ENCODE measurements at regions not wholly inside any gene's neighbourhood (a gene's known extent, or its start where the extent isn't known, plus 50 kb on each side); places are given as distances from the start of the nearest gene placed in this dataset.

- Histone ChIP-seq H3K4me3 (ENCODE audit: low read depth in 1 of 2, low read length in 2 of 2) (no peak overlapping the region), H3K27me3 (ENCODE audit: low read depth, low read length) (no peaks in the 10 kb centered on the region), H3K36me3 (ENCODE audit: control insufficient read depth in 1 of 2, insufficient read depth in 2 of 2, low read length in 2 of 2) (no peaks in the 10 kb centered on the region), H3K4me1 (ENCODE audit: control insufficient read depth in 1 of 2, insufficient read depth in 2 of 2, low read length in 2 of 2) (no peaks in the 10 kb centered on the region), H3K9me3 (ENCODE audit: control insufficient read depth in 1 of 2, low read length in 2 of 2) (no peaks in the 10 kb centered on the region), H3K27ac (ENCODE audit: low read length) (no peak overlapping the region)
These were observed 387.1 kb downstream of the THBS2 start for GRCh38 chr6:168866534-168866933.

DNA sequence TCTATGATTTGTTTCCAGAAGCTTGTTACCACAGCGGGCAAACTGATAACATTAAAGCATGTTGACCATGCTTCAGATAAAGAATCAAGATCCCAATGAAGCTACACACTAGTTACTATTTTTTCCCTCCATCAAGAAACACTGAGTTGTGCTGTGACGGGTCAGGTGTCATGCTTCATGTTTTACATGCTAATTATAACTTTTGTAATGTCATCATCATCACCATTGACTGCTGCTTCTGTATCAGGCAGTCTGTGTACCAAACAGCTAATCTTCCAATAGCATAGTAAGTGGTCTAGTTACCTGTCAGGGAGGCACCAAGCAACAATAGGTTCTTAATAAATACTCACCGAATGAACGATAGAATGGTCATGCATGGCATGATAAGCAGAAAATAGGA, 388.1 kb downstream of the THBS2 start:
- no peaks in the 10 kb centered on the region for H3K9me3 ChIP-seq (ENCODE audit: control insufficient read depth in 1 of 2, low read length in 2 of 2)
- H3K36me3 ChIP-seq (ENCODE audit: control insufficient read depth in 1 of 2, insufficient read depth in 2 of 2, low read length in 2 of 2), result no peaks in the 10 kb centered on the region
- no peaks in the 10 kb centered on the region for H3K27me3 ChIP-seq (ENCODE audit: low read depth, low read length)
- H3K4me1 ChIP-seq (ENCODE audit: control insufficient read depth in 1 of 2, insufficient read depth in 2 of 2, low read length in 2 of 2), result no peaks in the 10 kb centered on the region
- H3K27ac ChIP-seq (ENCODE audit: low read length), result no peak overlapping the region
- no peak overlapping the region for H3K4me3 ChIP-seq (ENCODE audit: low read depth in 1 of 2, low read length in 2 of 2)

DNA sequence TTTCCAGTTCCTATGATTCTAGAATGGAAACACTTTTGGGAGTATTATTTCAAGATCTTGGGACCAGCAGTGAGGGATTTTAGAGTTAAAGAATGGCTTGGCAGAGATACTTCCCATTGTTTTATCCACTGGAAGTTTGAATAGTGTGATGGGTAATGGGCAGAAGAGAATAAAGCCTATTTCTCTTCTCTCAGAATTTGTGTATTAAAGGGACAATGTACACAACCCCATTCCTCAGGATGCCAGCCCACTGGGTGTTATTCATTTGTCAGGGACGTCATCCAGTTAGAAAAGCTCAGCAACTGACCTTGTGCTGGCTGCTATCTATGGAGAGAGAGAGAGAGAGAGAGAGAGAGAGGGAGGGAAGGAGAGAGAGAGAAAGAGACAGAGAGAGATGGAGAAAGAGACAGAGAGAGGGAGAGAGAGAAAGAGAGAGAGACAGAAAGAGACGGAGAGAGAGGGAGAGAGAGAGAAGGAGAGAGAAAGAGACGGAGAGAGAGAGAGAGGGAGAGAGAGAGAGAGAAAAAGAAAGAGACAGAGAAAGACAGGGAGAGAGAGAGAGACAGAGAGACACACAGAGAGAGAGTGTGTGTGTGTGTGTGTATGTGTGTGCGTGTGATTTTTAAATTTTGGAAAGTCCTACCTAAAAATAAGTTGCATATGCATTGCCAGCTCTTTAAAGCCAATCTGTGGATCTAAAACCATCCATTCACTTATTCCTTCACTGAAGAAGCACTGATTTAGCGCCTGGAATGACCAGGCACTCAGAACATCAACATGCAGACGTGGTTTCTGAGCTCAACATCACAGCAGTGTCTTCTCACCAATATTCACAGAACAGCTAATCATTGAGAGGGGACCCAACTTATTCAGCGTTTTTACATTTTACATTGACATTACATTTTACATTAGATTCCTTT, 388.8 kb downstream of the THBS2 start:
- Histone ChIP-seq H3K36me3 (ENCODE audit: control insufficient read depth in 1 of 2, insufficient read depth in 2 of 2, low read length in 2 of 2) (no peaks in the 10 kb centered on the region), H3K27me3 (ENCODE audit: low read depth, low read length) (no peaks in the 10 kb centered on the region), H3K4me1 (ENCODE audit: control insufficient read depth in 1 of 2, insufficient read depth in 2 of 2, low read length in 2 of 2) (no peaks in the 10 kb centered on the region), H3K27ac (ENCODE audit: low read length) (no peak overlapping the region), H3K4me3 (ENCODE audit: low read depth in 1 of 2, low read length in 2 of 2) (no peak overlapping the region), H3K9me3 (ENCODE audit: control insufficient read depth in 1 of 2, low read length in 2 of 2) (no peaks in the 10 kb centered on the region)

GRCh38 chr6:168863467-168863866, 390.2 kb downstream of the THBS2 start:
- H3K27me3 ChIP-seq (ENCODE audit: low read depth, low read length), result no peaks in the 10 kb centered on the region
- no peak overlapping the region for H3K27ac ChIP-seq (ENCODE audit: low read length)
- no peaks in the 10 kb centered on the region for H3K9me3 ChIP-seq (ENCODE audit: control insufficient read depth in 1 of 2, low read length in 2 of 2)
- H3K4me1 ChIP-seq (ENCODE audit: control insufficient read depth in 1 of 2, insufficient read depth in 2 of 2, low read length in 2 of 2), result peaks cover 0 to 2% of the 10 kb centered on the region in 2 donors
- H3K4me3 ChIP-seq (ENCODE audit: low read depth in 1 of 2, low read length in 2 of 2), result no peak overlapping the region
- no peaks in the 10 kb centered on the region for H3K36me3 ChIP-seq (ENCODE audit: control insufficient read depth in 1 of 2, insufficient read depth in 2 of 2, low read length in 2 of 2)

DNA sequence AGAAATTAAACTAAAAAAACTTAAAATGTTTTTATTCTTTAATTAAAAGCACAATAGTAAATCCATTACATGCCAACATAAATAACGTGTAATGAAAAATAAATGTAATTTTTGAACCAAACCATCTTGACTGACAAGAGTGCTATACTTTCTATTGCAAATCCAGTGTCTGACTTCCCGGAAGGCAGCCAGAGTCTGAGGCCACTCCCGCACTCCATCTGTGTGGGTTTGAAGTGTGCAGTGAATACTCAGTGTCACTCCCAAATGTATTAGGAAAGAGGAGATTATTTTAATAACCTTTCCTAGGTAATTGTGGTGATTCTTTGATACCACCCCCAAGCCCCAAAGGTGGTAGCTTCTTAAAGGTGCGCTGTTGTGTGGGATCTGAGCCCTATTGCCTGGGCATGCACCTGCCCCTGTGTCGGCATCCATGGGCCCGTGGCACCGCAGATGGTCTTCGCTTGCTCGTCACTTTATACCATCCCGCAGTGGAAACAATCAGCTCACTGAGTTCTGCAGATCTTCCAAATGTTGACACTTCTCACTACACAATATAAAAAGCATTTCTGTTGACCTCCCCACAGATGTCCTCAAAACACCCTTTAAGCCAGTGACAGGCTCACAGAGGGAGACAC, 391.2 kb downstream of the THBS2 start:
- Histone ChIP-seq H3K9me3 (ENCODE audit: control insufficient read depth in 1 of 2, low read length in 2 of 2) (no peaks in the 10 kb centered on the region), H3K4me1 (ENCODE audit: control insufficient read depth in 1 of 2, insufficient read depth in 2 of 2, low read length in 2 of 2) (peaks cover 0 to 4% of the 10 kb centered on the region in 2 donors), H3K4me3 (ENCODE audit: low read depth in 1 of 2, low read length in 2 of 2) (no peak overlapping the region), H3K36me3 (ENCODE audit: control insufficient read depth in 1 of 2, insufficient read depth in 2 of 2, low read length in 2 of 2) (no peaks in the 10 kb centered on the region), H3K27me3 (ENCODE audit: low read depth, low read length) (no peaks in the 10 kb centered on the region), H3K27ac (ENCODE audit: low read length) (no peak overlapping the region)

GRCh38 chr6:168860987-168861386, 392.7 kb downstream of the THBS2 start:
- Histone ChIP-seq H3K9me3 (ENCODE audit: control insufficient read depth in 1 of 2, low read length in 2 of 2) (no peaks in the 10 kb centered on the region), H3K4me3 (ENCODE audit: low read depth in 1 of 2, low read length in 2 of 2) (no peak overlapping the region), H3K36me3 (ENCODE audit: control insufficient read depth in 1 of 2, insufficient read depth in 2 of 2, low read length in 2 of 2) (no peaks in the 10 kb centered on the region), H3K4me1 (ENCODE audit: control insufficient read depth in 1 of 2, insufficient read depth in 2 of 2, low read length in 2 of 2) (peaks cover 0 to 4% of the 10 kb centered on the region in 2 donors), H3K27ac (ENCODE audit: low read length) (no peak overlapping the region), H3K27me3 (ENCODE audit: low read depth, low read length) (no peaks in the 10 kb centered on the region)

DNA sequence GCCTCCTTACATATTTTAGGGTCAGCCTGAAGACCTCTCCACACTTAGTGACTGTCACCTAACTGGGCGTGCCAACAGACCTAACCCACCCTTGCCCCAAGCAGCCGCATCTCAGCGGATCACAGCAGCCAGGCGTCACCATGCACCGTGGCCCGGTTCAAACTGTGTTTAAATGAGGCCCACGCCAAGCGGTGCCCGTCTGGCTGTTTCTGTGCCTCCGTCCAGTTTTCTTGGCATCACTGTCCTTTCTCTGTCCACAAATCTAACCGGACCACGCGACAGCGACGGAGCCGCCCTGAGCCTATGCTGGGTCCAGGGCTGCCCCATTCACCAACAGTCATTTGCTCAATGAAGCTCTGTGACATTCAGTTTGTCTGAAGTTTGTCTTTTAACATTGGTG, 393.3 kb downstream of the THBS2 start:
- Histone ChIP-seq H3K36me3 (ENCODE audit: control insufficient read depth in 1 of 2, insufficient read depth in 2 of 2, low read length in 2 of 2) (no peaks in the 10 kb centered on the region), H3K4me1 (ENCODE audit: control insufficient read depth in 1 of 2, insufficient read depth in 2 of 2, low read length in 2 of 2) (peaks cover 0 to 4% of the 10 kb centered on the region in 2 donors), H3K27me3 (ENCODE audit: low read depth, low read length) (no peaks in the 10 kb centered on the region), H3K4me3 (ENCODE audit: low read depth in 1 of 2, low read length in 2 of 2) (no peak overlapping the region), H3K27ac (ENCODE audit: low read length) (no peak overlapping the region), H3K9me3 (ENCODE audit: control insufficient read depth in 1 of 2, low read length in 2 of 2) (no peaks in the 10 kb centered on the region)

DNA sequence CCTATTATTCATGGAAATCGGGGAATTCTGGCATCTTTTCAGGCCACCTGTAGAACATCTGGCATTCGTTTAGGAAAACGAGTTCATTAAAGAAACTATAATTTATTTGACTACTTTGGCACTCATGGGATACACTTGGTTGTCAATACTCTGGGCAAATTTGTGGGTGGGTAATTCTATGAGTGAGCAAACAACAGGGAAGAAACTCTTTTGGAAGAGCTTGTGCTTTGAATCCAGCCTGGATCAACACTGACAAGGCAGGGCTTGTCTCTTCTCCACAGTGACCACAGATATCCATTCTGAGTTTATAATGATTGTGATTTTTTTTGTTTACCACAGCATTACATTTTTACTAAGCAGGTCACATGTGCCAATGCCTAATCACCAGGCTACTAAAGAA, 394.7 kb downstream of the THBS2 start:
- no peaks in the 10 kb centered on the region for H3K36me3 ChIP-seq (ENCODE audit: control insufficient read depth in 1 of 2, insufficient read depth in 2 of 2, low read length in 2 of 2)
- H3K4me3 ChIP-seq (ENCODE audit: low read depth in 1 of 2, low read length in 2 of 2), result no peak overlapping the region
- H3K9me3 ChIP-seq (ENCODE audit: control insufficient read depth in 1 of 2, low read length in 2 of 2), result no peaks in the 10 kb centered on the region
- H3K27ac ChIP-seq (ENCODE audit: low read length), result no peak overlapping the region
- peaks cover 0 to 4% of the 10 kb centered on the region in 2 donors for H3K4me1 ChIP-seq (ENCODE audit: control insufficient read depth in 1 of 2, insufficient read depth in 2 of 2, low read length in 2 of 2)
- H3K27me3 ChIP-seq (ENCODE audit: low read depth, low read length), result no peaks in the 10 kb centered on the region

DNA sequence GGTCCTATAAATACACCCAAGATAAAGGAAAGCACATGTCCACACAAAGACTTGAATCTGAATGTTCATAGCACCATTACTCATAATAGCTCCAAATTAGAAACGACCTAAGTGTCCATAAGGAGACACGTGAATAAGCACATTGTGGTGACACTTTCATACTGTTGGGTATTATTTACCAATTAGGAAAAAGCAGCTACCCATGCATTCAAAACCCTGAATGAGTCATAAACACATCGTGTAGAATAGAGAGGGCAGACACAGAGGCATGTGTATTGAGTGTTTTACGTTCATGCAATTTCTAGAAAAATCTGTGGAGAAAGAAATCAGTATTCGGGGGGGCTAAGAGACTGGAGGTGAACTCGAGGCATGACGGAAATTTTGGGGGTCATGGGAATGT, 396.7 kb downstream of the THBS2 start:
- Histone ChIP-seq H3K36me3 (ENCODE audit: control insufficient read depth in 1 of 2, insufficient read depth in 2 of 2, low read length in 2 of 2) (no peaks in the 10 kb centered on the region), H3K27ac (ENCODE audit: low read length) (no peak overlapping the region), H3K9me3 (ENCODE audit: control insufficient read depth in 1 of 2, low read length in 2 of 2) (no peaks in the 10 kb centered on the region), H3K4me1 (ENCODE audit: control insufficient read depth in 1 of 2, insufficient read depth in 2 of 2, low read length in 2 of 2) (peaks cover 0 to 9% of the 10 kb centered on the region in 2 donors), H3K4me3 (ENCODE audit: low read depth in 1 of 2, low read length in 2 of 2) (no peak overlapping the region), H3K27me3 (ENCODE audit: low read depth, low read length) (no peaks in the 10 kb centered on the region)

- Histone ChIP-seq H3K9me3 (ENCODE audit: control insufficient read depth in 1 of 2, low read length in 2 of 2) (no peaks in the 10 kb centered on the region), H3K27me3 (ENCODE audit: low read depth, low read length) (no peaks in the 10 kb centered on the region), H3K36me3 (ENCODE audit: control insufficient read depth in 1 of 2, insufficient read depth in 2 of 2, low read length in 2 of 2) (no peaks in the 10 kb centered on the region), H3K4me1 (ENCODE audit: control insufficient read depth in 1 of 2, insufficient read depth in 2 of 2, low read length in 2 of 2) (peaks cover 0 to 13% of the 10 kb centered on the region in 2 donors), H3K27ac (ENCODE audit: low read length) (no peak overlapping the region), H3K4me3 (ENCODE audit: low read depth in 1 of 2, low read length in 2 of 2) (no peak overlapping the region)
These were observed 401.2 kb downstream of the THBS2 start for GRCh38 chr6:168852376-168852884.

DNA sequence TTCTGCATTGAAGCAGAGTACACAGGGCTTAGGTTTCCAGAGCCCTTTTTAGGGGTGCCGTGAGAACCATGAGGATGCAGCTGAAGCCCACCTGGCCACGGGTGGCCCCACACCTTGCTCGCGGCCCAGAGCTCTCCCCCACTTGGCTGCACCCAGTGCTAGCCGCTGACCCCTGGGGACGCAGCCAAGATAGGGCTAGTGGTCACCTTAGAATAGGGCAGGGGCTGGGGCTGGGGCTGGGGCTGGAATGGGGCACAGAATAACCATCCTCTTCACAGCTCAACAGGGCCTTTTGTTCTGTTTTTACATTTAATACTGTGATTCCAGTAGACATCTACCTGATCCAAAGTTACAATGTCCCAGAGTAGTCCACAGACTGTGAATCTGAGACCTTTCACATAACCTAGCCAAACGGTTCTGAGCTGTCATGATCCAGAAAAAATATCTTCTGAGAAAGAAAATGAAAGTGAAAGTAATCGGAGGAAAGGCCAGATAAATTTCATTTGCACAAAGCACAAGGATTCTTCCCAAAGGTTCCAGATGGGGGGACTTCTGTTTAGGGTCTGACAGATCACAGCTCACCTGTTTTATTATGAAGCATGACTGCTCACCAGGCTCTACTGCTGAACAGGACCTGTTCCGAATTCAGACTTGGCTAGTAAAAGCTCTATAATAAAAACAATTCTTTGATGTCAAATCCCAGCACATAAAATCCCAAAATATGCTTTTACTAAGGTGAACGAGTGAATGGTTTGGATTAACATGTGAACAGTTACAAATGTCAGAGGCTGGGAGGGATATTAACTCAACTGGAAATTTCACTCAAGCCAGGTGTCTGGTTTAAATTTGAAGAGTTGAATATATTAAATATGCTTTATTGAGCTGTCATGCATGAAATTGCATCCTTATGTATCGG, 401.9 kb downstream of the THBS2 start:
- Histone ChIP-seq H3K4me3 (ENCODE audit: low read depth in 1 of 2, low read length in 2 of 2) (peak overlapping the region; percentile 44 to 47), H3K9me3 (ENCODE audit: control insufficient read depth in 1 of 2, low read length in 2 of 2) (no peaks in the 10 kb centered on the region), H3K27me3 (ENCODE audit: low read depth, low read length) (no peaks in the 10 kb centered on the region), H3K36me3 (ENCODE audit: control insufficient read depth in 1 of 2, insufficient read depth in 2 of 2, low read length in 2 of 2) (no peaks in the 10 kb centered on the region), H3K4me1 (ENCODE audit: control insufficient read depth in 1 of 2, insufficient read depth in 2 of 2, low read length in 2 of 2) (peaks cover 0 to 13% of the 10 kb centered on the region in 2 donors), H3K27ac (ENCODE audit: low read length) (no peak overlapping the region)
